ENCODE measurements at regions not wholly inside any gene's neighbourhood (a gene's known extent, or its start where the extent isn't known, plus 50 kb on each side); places are given as distances from the start of the nearest gene placed in this dataset.

DNA sequence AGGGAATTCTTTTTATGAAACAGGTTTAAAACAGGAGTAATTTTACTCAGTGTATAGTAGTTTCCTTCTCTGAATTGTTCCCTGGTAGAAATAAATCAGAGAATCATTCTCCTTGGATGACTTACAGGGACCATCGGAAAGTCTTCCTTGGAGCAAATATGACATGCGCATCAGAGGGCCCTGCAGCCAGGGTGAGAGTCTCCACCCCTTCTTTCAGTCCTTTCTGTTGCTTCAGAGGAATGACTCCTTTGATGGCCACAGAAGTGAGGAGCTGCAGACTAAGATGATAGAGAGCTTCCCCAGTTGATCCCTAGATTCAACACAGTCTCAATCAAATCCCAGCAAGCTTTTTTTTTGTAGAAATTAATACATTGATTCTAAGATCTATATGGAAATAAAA, 294.8 kb upstream of the UMPS start (continued):
- TF ChIP-seq HNF4G (IDR thresholded peaks at IDR 0.05; ENCODE audit: borderline replicate concordance, low read depth, low read length) (no peak), HNF4G (CRISPR knock-in tag; IDR thresholded peaks at IDR 0.05; ENCODE audit: borderline replicate concordance, low read depth) (no peak), POLR2G (IDR thresholded peaks at IDR 0.05; ENCODE audit: low read depth, low read length) (no peak), RBAK (CRISPR knock-in tag; IDR thresholded peaks at IDR 0.05) (no peak), MED13 (CRISPR knock-in tag; IDR thresholded peaks at IDR 0.05) (no peak)
- TF ChIP-seq, protein P1, sequence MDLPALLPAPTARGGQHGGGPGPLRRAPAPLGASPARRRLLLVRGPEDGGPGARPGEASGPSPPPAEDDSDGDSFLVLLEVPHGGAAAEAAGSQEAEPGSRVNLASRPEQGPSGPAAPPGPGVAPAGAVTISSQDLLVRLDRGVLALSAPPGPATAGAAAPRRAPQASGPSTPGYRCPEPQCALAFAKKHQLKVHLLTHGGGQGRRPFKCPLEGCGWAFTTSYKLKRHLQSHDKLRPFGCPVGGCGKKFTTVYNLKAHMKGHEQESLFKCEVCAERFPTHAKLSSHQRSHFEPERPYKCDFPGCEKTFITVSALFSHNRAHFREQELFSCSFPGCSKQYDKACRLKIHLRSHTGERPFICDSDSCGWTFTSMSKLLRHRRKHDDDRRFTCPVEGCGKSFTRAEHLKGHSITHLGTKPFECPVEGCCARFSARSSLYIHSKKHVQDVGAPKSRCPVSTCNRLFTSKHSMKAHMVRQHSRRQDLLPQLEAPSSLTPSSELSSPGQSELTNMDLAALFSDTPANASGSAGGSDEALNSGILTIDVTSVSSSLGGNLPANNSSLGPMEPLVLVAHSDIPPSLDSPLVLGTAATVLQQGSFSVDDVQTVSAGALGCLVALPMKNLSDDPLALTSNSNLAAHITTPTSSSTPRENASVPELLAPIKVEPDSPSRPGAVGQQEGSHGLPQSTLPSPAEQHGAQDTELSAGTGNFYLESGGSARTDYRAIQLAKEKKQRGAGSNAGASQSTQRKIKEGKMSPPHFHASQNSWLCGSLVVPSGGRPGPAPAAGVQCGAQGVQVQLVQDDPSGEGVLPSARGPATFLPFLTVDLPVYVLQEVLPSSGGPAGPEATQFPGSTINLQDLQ (CRISPR knock-in tag; IDR thresholded peaks at IDR 0.05), result no peak

DNA sequence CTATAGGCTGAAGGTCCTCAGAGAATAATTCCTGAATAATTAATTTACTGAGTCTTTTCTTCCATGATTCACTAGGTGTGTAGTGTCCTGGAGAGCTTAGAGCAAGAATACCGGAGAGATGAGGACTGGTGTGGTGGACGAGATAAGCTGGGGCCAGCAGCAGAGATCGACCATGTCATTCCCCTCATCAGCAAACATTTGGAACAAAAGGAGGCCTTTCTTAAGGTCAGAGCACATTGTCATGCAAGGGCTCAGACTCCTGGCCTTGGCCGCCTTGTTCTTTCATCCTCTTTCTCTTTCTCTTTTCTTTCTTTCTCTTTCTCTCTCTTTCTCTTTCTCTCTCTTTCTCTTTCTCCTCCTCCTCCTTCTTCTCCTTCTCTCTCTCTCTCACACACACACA, 291.4 kb upstream of the UMPS start:
- FAIRE-seq (no peak), DNase-seq (ENCODE audit: low spot score) (no peak), ATAC-seq (no peak)
- no peaks in the 10 kb centered on the region for H3K4me1 ChIP-seq (ENCODE audit: insufficient read depth, low read length)
- in situ Hi-C loops (cut with HindIII; ENCODE audit: extremely low pct_ligation_motif_present, low pct_unique_long_range_greater_than_20kb) (no loop called here), intact Hi-C loops (cut with micrococcal nuclease; ENCODE audit: unreplicated experiment) (no loop called here)
- 19% methylated on average over 4 of the region's 4 CpGs for whole genome bisulfite sequencing (ENCODE audit: low lambda C conversion rate)
- no peaks in the 10 kb centered on the region for H3K36me3 ChIP-seq (replicated peaks in 1 of 2; ENCODE audit: control insufficient read depth in 1 of 2, insufficient read depth in 2 of 2, low read length in 2 of 2)
- H3K9me3 ChIP-seq (ENCODE audit: low read length), result no peaks in the 10 kb centered on the region
- TF ChIP-seq PCBP2 (optimal IDR thresholded peaks at IDR 0.05; ENCODE audit: low read depth, low read length, poor library complexity, severe bottlenecking), result no peak
- no peak for TF ChIP-seq ZBTB1 (CRISPR knock-in tag; IDR thresholded peaks at IDR 0.05; ENCODE audit: borderline replicate concordance)
- TF ChIP-seq, protein P2, sequence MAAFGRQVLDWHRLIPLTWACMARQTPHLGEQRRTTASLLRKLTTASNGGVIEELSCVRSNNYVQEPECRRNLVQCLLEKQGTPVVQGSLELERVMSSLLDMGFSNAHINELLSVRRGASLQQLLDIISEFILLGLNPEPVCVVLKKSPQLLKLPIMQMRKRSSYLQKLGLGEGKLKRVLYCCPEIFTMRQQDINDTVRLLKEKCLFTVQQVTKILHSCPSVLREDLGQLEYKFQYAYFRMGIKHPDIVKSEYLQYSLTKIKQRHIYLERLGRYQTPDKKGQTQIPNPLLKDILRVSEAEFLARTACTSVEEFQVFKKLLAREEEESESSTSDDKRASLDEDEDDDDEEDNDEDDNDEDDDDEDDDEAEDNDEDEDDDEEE (CRISPR knock-in tag; IDR thresholded peaks at IDR 0.05), result no peak
- CTCF ChIA-PET (ENCODE audit: low intra/inter-chr PET ratio, low total read pairs), result no interaction called here
- no TSS peak for BruUV-seq (replicated peaks)
- POLR2A ChIA-PET, result no interaction called here
- no peak overlapping the region for H2AFZ ChIP-seq (ENCODE audit: low read length)
- H3K9ac ChIP-seq (ENCODE audit: insufficient read depth, low read depth, low read length), result no peak overlapping the region
- no peaks in the 10 kb centered on the region for H4K20me1 ChIP-seq (ENCODE audit: insufficient read depth, low read length)
- no peak overlapping the region for H3K27ac ChIP-seq (ENCODE audit: extremely low read length, insufficient read depth, low read length)
- no peaks in the 10 kb centered on the region for H3K79me2 ChIP-seq (ENCODE audit: insufficient read depth, low read length)
- H3K4me2 ChIP-seq (ENCODE audit: low read depth, low read length), result no peak overlapping the region
- H3K27me3 ChIP-seq (ENCODE audit: control insufficient read depth in 1 of 2, insufficient read depth in 2 of 2, low read length in 2 of 2), result no peaks in the 10 kb centered on the region
- no peak overlapping the region for H3K4me3 ChIP-seq (replicated peaks in 1 of 3; ENCODE audit: insufficient read depth in 1 of 3, low read depth in 2 of 3, low read length in 3 of 3)

Measured in HepG2 (cell line).